ENCODE measurements at regions not wholly inside any gene's neighbourhood (a gene's known extent, or its start where the extent isn't known, plus 50 kb on each side); places are given as distances from the start of the nearest gene placed in this dataset.

DNA sequence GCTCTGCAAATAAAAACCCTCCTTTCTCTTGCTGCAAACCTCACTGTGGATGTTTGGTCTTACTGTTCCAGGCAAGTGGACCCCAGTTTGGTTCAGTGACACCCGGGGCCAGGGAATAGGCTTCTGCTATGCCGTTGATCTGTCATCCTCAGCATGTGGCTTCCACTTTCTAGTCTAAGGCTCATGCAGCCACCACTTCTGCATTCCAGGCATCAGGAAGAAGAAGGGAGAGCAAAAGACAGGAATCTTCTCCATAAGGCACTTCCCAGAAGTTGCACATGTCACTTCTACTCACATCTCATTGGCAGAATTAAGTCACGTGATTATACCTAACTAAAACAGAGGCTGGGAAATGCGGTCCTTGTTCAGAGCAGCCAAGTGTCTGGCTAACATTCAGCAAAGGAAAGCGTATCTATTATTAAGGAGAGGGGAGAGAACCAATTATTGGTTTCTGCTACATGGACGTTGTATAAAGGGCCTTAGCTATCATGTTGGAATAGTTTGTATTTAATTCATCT lies 173.6 kb upstream of the PFN2 start:
- TF ChIP-seq, protein P1, sequence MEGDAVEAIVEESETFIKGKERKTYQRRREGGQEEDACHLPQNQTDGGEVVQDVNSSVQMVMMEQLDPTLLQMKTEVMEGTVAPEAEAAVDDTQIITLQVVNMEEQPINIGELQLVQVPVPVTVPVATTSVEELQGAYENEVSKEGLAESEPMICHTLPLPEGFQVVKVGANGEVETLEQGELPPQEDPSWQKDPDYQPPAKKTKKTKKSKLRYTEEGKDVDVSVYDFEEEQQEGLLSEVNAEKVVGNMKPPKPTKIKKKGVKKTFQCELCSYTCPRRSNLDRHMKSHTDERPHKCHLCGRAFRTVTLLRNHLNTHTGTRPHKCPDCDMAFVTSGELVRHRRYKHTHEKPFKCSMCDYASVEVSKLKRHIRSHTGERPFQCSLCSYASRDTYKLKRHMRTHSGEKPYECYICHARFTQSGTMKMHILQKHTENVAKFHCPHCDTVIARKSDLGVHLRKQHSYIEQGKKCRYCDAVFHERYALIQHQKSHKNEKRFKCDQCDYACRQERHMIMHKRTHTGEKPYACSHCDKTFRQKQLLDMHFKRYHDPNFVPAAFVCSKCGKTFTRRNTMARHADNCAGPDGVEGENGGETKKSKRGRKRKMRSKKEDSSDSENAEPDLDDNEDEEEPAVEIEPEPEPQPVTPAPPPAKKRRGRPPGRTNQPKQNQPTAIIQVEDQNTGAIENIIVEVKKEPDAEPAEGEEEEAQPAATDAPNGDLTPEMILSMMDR (IDR thresholded peaks at IDR 0.05; ENCODE audit: low read length): no peak
- TF ChIP-seq EZH2 (optimal IDR thresholded peaks at IDR 0.05; ENCODE audit: low read depth, low read length): no peak
